ENCODE measurements at regions not wholly inside any gene's neighbourhood (a gene's known extent, or its start where the extent isn't known, plus 50 kb on each side); places are given as distances from the start of the nearest gene placed in this dataset.
"Not testable (repeated sequence)": the region's sequence is repeated elsewhere in the genome, so short reads cannot be mapped to it uniquely, and the experiment has no call there.

DNA sequence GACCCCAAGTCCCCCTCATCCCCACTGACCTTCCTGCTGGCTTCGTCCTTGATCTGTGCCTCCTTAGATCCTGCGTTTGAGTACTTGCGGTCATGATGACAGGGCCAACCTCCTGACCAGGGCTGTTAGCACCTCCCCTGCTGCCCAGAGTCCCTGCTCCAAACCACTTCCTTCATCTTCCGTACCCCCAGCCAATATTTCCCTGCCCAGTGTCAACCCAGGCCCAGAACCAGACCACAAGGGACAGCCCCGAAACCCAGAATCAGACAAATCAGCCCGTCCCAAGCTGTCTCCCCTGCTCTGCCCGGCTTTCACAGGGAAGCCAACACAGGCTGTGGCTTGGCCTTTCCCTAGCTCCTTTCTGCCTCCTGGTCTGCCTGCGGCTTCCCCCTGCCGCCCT is 784.7 kb downstream of the SPATA31A7 start:
- TF ChIP-seq, protein P1, sequence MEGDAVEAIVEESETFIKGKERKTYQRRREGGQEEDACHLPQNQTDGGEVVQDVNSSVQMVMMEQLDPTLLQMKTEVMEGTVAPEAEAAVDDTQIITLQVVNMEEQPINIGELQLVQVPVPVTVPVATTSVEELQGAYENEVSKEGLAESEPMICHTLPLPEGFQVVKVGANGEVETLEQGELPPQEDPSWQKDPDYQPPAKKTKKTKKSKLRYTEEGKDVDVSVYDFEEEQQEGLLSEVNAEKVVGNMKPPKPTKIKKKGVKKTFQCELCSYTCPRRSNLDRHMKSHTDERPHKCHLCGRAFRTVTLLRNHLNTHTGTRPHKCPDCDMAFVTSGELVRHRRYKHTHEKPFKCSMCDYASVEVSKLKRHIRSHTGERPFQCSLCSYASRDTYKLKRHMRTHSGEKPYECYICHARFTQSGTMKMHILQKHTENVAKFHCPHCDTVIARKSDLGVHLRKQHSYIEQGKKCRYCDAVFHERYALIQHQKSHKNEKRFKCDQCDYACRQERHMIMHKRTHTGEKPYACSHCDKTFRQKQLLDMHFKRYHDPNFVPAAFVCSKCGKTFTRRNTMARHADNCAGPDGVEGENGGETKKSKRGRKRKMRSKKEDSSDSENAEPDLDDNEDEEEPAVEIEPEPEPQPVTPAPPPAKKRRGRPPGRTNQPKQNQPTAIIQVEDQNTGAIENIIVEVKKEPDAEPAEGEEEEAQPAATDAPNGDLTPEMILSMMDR (IDR thresholded peaks at IDR 0.05): not testable (repeated sequence)
- not testable (repeated sequence) for TF ChIP-seq POLR2A (IDR thresholded peaks at IDR 0.05)
